ENCODE measurements at regions not wholly inside any gene's neighbourhood (a gene's known extent, or its start where the extent isn't known, plus 50 kb on each side); places are given as distances from the start of the nearest gene placed in this dataset.

GRCh38 chr4:117983541-117984365 is 50.5 kb upstream of the NDST3 start:
- intact Hi-C loops (cut with micrococcal nuclease): no loop called here
- TF ChIP-seq CTCF (IDR thresholded peaks at IDR 0.05): no peak
- Mint-ChIP-seq H3K4me3 (no peak overlapping the region), H3K36me3 (ENCODE audit: low read depth) (no peaks in the 10 kb centered on the region), H3K27ac (no peak overlapping the region), H3K9me3 (no peaks in the 10 kb centered on the region), H3K27me3 (no peaks in the 10 kb centered on the region), H3K4me1 (no peaks in the 10 kb centered on the region)
- ChIA-PET CTCF (no interaction called here), POLR2A (no interaction called here)
- DNase-seq: no peak
- ATAC-seq (ENCODE audit: low read depth): no peak

DNA sequence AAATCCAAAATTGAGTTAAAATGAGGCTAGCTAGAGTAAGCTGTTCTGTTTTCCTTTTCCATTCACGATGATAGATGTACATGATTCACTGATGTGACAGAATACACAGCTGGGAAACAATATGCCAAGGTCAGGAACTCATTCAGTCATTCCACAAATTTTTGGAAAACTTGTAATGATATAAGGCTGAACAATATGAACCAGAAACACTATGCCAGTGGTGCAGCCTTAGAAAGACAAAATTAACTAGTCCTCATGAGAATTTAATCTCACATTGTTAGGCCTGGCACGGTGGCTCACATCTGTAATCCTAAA is 50.0 kb upstream of the NDST3 start:
- DNase-seq (no peak), ATAC-seq (ENCODE audit: low read depth) (no peak)
- Mint-ChIP-seq H3K9me3 (no peaks in the 10 kb centered on the region), H3K27ac (no peak overlapping the region), H3K36me3 (ENCODE audit: low read depth) (no peaks in the 10 kb centered on the region), H3K4me1 (no peaks in the 10 kb centered on the region), H3K4me3 (no peak overlapping the region), H3K27me3 (no peaks in the 10 kb centered on the region)
- ChIA-PET CTCF (no interaction called here), POLR2A (no interaction called here)
- TF ChIP-seq CTCF (IDR thresholded peaks at IDR 0.05): no peak
- intact Hi-C loops (cut with micrococcal nuclease): no loop called here
